ENCODE measurements at regions not wholly inside any gene's neighbourhood (a gene's known extent, or its start where the extent isn't known, plus 50 kb on each side); places are given as distances from the start of the nearest gene placed in this dataset.

DNA sequence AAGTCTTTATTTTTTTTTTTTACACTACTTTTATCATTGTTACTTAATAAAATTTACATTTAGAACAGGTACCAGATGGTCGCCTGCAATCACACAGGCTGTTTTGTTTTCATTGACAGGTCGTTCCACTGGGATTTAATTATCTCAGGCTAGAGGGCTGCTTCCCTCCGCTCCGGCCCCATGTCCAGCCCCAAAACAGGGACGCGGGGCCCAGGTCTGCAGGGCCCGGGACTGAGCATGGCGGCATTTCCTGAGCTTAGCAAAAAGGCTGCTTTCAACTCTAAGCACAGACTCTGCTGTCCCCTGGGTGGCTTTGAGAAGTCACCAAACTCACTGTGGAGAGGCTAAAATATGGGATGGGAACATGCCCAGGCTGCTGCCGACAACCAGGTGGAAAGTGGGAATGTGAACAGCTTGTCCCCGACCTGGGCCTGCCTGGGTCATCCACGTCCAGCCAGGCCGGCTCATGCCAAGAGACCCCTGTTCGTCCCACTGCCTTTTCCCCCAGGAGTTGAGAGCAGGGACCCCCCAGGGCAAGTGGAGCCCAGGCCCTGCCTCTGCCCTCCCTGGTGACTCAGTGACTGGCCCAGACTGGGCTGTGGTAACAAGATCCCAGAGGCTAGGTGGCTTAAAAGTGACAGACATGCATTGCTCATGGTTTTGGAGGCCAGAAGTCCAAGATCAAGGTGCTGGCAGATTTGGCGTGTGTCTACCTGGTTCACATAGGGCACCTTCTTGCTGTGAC lies 150.0 kb downstream of the SHANK2 start:
- no peak for TF ChIP-seq POLR2A (IDR thresholded peaks at IDR 0.05)
- TF ChIP-seq, protein P1, sequence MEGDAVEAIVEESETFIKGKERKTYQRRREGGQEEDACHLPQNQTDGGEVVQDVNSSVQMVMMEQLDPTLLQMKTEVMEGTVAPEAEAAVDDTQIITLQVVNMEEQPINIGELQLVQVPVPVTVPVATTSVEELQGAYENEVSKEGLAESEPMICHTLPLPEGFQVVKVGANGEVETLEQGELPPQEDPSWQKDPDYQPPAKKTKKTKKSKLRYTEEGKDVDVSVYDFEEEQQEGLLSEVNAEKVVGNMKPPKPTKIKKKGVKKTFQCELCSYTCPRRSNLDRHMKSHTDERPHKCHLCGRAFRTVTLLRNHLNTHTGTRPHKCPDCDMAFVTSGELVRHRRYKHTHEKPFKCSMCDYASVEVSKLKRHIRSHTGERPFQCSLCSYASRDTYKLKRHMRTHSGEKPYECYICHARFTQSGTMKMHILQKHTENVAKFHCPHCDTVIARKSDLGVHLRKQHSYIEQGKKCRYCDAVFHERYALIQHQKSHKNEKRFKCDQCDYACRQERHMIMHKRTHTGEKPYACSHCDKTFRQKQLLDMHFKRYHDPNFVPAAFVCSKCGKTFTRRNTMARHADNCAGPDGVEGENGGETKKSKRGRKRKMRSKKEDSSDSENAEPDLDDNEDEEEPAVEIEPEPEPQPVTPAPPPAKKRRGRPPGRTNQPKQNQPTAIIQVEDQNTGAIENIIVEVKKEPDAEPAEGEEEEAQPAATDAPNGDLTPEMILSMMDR (IDR thresholded peaks at IDR 0.05) = no peak
- no peak for TF ChIP-seq POLR2AphosphoS5 (IDR thresholded peaks at IDR 0.05)

All from transverse colon (tissue), 4 donors.